Esophagus squamous epithelium (tissue), 5 donors: ENCODE measurements at regions not wholly inside any gene's neighbourhood (a gene's known extent, or its start where the extent isn't known, plus 50 kb on each side); places are given as distances from the start of the nearest gene placed in this dataset.

Experiments
- DNase-seq: peaks from one replicate; lab custom pipeline; 2025; lab: John Stamatoyannopoulos, UW
- H3K27ac ChIP-seq, 4 donors: fragments of 200-600 bp; sonication (generic); one replicate each; pipeline ENCODE4 v1.5.1; 2016 to 2019; ENCODE audit warnings: mild to moderate bottlenecking in 1 of 4
- H3K27me3 ChIP-seq, 4 donors: fragments of 200-600 bp; sonication (generic); 1 replicate in 3 of 4; 2 replicates in 1 of 4; pipeline versions ENCODE4 v1.5.1 to v1.6.0; 2017 to 2021; ENCODE audit warnings: antibody characterized with exemption in 1 of 4
- H3K36me3 ChIP-seq, 3 donors: fragments of 200-600 bp; sonication (generic); one replicate each; pipeline ENCODE4 v1.5.1; 2016 to 2019
- H3K4me1 ChIP-seq, 3 donors: fragments of 200-600 bp; sonication (generic); one replicate each; pipeline ENCODE4 v1.5.1; 2017 to 2019
- H3K4me3 ChIP-seq, 4 donors: fragments of 200-600 bp; sonication (generic); 1 replicate in 3 of 4; 2 replicates in 1 of 4; pipeline ENCODE4 v1.5.1; 2016 to 2019; ENCODE audit warnings: mild to moderate bottlenecking in 2 of 4, moderate library complexity in 1 of 4
- H3K9me3 ChIP-seq, 3 donors: fragments of 200-600 bp; sonication (generic); one replicate each; pipeline ENCODE4 v1.5.1; 2016 to 2019
- POLR2A ChIP-seq, 4 donors: fragments of 450-650 bp; IDR thresholded peaks; one replicate each; pipeline ENCODE4 v1.6.1; 2017; ENCODE audit warnings: antibody characterized with exemption in 4 of 4, mild to moderate bottlenecking in 4 of 4, moderate library complexity in 3 of 4
- WGBS, 2 donors: methylation state at CpG; one replicate each; pipeline ENCODE4 v1.1.5; 2018; 5-methylcytosine and 5-hydroxymethylcytosine counted together
- intact Hi-C: fragments of 100-400 bp; cut with DNase I; formaldehyde crosslinking; loops from one replicate; pipeline ENCODE4 v1.15.0; 2022
- TF ChIP-seq, protein P1 (sequence below), 6 experiments: fragments of 450-650 bp in 4 of 6; fragments of 200-600 bp in 2 of 6; sonication (generic) in 2 of 6; IDR thresholded peaks; one replicate each; pipeline ENCODE4 v1.5.1; 2016 to 2019; ENCODE audit warnings: antibody characterized with exemption in 6 of 6, mild to moderate bottlenecking in 4 of 6, moderate library complexity in 4 of 6
- donor health status: DM: yes; HTN: yes; CAD: no.

DNA sequence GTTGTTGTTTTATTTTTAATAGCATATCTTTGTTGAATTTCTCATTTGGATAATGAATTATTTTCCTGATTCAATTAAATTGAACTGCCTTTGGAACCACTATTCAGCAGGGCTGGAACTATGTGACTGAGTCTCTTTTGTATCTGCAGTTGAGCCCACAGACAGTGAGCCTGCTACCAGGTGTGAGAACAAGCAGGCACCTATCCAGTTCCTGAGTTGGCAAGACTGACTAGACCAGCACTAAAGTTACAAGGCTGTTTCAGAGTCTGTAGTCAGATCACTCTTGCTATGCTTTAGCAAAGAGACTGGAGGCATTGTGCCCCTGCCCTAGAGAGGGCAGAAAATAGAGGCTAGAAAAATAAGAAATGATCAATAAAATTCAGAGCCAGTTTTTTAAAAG is 237.3 kb upstream of the GRID2 start:
- no peaks in the 10 kb centered on the region for H3K36me3 ChIP-seq
- no peaks in the 10 kb centered on the region for H3K27me3 ChIP-seq
- no peaks in the 10 kb centered on the region for H3K4me1 ChIP-seq
- H3K4me3 ChIP-seq: no peak overlapping the region
- intact Hi-C loops: no loop called here
- DNase-seq: no peak
- no peak for TF ChIP-seq POLR2A (IDR thresholded peaks at IDR 0.05)
- TF ChIP-seq, protein P1, sequence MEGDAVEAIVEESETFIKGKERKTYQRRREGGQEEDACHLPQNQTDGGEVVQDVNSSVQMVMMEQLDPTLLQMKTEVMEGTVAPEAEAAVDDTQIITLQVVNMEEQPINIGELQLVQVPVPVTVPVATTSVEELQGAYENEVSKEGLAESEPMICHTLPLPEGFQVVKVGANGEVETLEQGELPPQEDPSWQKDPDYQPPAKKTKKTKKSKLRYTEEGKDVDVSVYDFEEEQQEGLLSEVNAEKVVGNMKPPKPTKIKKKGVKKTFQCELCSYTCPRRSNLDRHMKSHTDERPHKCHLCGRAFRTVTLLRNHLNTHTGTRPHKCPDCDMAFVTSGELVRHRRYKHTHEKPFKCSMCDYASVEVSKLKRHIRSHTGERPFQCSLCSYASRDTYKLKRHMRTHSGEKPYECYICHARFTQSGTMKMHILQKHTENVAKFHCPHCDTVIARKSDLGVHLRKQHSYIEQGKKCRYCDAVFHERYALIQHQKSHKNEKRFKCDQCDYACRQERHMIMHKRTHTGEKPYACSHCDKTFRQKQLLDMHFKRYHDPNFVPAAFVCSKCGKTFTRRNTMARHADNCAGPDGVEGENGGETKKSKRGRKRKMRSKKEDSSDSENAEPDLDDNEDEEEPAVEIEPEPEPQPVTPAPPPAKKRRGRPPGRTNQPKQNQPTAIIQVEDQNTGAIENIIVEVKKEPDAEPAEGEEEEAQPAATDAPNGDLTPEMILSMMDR (IDR thresholded peaks at IDR 0.05): no peak
- no peak overlapping the region for H3K27ac ChIP-seq
- H3K9me3 ChIP-seq: peaks cover 0 to 16% (median 0%) of the 10 kb centered on the region in 3 donors

- Histone ChIP-seq H3K36me3 (no peaks in the 10 kb centered on the region), H3K4me3 (no peak overlapping the region), H3K4me1 (no peaks in the 10 kb centered on the region), H3K9me3 (peaks cover 0 to 20% (median 0%) of the 10 kb centered on the region in 3 donors), H3K27me3 (no peaks in the 10 kb centered on the region), H3K27ac (no peak overlapping the region)
- TF ChIP-seq POLR2A (IDR thresholded peaks at IDR 0.05): no peak
- TF ChIP-seq, protein P1 (IDR thresholded peaks at IDR 0.05): no peak
- whole genome bisulfite sequencing, 2 donors: 71 to 86% methylated on average over 1 of the region's 1 CpG
- intact Hi-C loops: no loop called here
- DNase-seq: no peak
Measured at GRCh38 chr4:92071587-92071986, 232.2 kb upstream of the GRID2 start.

GRCh38 chr4:92074839-92075238 is 228.9 kb upstream of the GRID2 start:
- H3K36me3 ChIP-seq: no peaks in the 10 kb centered on the region
- H3K27me3 ChIP-seq: no peaks in the 10 kb centered on the region
- no peak overlapping the region for H3K27ac ChIP-seq
- no peak for TF ChIP-seq POLR2A (IDR thresholded peaks at IDR 0.05)
- TF ChIP-seq, protein P1 (IDR thresholded peaks at IDR 0.05): no peak
- peaks cover 0 to 20% (median 0%) of the 10 kb centered on the region in 3 donors for H3K9me3 ChIP-seq
- no peaks in the 10 kb centered on the region for H3K4me1 ChIP-seq
- DNase-seq: no peak
- intact Hi-C loops: no loop called here
- no peak overlapping the region for H3K4me3 ChIP-seq

- Histone ChIP-seq H3K4me3 (no peak overlapping the region), H3K27ac (no peak overlapping the region), H3K36me3 (no peaks in the 10 kb centered on the region), H3K9me3 (no peaks in the 10 kb centered on the region), H3K4me1 (no peaks in the 10 kb centered on the region), H3K27me3 (no peaks in the 10 kb centered on the region)
- no peak for TF ChIP-seq POLR2A (IDR thresholded peaks at IDR 0.05)
- TF ChIP-seq, protein P1 (IDR thresholded peaks at IDR 0.05): no peak
- no peak for DNase-seq
- intact Hi-C loops: no loop called here
- 87 to 91% methylated on average over 7 of the region's 7 CpGs for WGBS, 2 donors
Measured at GRCh38 chr4:92090887-92091286, 212.9 kb upstream of the GRID2 start.

DNA sequence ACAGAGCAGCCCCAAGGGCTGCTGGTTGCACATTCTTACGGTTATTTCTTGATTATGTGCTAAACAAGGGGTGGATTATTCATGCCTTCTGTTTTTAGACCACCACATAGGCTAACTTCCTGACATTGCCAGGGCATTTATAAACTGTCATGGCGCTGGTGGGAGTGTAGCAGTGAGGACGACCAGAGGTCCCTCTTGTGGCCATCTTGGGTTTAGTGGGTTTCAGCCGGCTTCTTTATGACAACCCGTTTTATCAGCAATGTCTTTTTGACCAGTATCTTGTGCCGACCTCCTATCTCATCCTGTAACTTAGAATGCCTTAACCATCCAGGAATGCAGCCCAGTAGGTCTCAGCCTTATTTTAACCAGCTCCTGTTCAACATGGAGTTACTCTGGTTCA is 212.4 kb upstream of the GRID2 start:
- no peak for DNase-seq
- no peaks in the 10 kb centered on the region for H3K4me1 ChIP-seq
- no peak overlapping the region for H3K27ac ChIP-seq
- intact Hi-C loops: no loop called here
- 73 to 86% methylated on average over 6 of the region's 6 CpGs for WGBS, 2 donors
- TF ChIP-seq, protein P1 (IDR thresholded peaks at IDR 0.05): no peak
- TF ChIP-seq POLR2A (IDR thresholded peaks at IDR 0.05): no peak
- no peaks in the 10 kb centered on the region for H3K9me3 ChIP-seq
- H3K36me3 ChIP-seq: no peaks in the 10 kb centered on the region
- no peaks in the 10 kb centered on the region for H3K27me3 ChIP-seq
- H3K4me3 ChIP-seq: no peak overlapping the region
